ENCODE measurements at regions not wholly inside any gene's neighbourhood (a gene's known extent, or its start where the extent isn't known, plus 50 kb on each side); places are given as distances from the start of the nearest gene placed in this dataset.
"Not testable (repeated sequence)": the region's sequence is repeated elsewhere in the genome, so short reads cannot be mapped to it uniquely, and the experiment has no call there.

- ATAC-seq (no peak), DNase-seq (no peak)
- no peaks in the 10 kb centered on the region for H3K27me3 ChIP-seq (ENCODE audit: insufficient read depth in 3 of 3, low read length in 2 of 3)
- intact Hi-C loops (cut with DNase I) = no loop called here
- WGBS, 3 donors = 14 to 31% (median 20%) methylated on average over 2 of the region's 2 CpGs
- H3K9me3 ChIP-seq = peaks cover 3% of the 10 kb centered on the region
- TF ChIP-seq, protein P1, sequence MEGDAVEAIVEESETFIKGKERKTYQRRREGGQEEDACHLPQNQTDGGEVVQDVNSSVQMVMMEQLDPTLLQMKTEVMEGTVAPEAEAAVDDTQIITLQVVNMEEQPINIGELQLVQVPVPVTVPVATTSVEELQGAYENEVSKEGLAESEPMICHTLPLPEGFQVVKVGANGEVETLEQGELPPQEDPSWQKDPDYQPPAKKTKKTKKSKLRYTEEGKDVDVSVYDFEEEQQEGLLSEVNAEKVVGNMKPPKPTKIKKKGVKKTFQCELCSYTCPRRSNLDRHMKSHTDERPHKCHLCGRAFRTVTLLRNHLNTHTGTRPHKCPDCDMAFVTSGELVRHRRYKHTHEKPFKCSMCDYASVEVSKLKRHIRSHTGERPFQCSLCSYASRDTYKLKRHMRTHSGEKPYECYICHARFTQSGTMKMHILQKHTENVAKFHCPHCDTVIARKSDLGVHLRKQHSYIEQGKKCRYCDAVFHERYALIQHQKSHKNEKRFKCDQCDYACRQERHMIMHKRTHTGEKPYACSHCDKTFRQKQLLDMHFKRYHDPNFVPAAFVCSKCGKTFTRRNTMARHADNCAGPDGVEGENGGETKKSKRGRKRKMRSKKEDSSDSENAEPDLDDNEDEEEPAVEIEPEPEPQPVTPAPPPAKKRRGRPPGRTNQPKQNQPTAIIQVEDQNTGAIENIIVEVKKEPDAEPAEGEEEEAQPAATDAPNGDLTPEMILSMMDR (IDR thresholded peaks at IDR 0.05) = no peak
- H3K4me1 ChIP-seq = no peaks in the 10 kb centered on the region
- no peaks in the 10 kb centered on the region for H3K36me3 ChIP-seq (ENCODE audit: insufficient read depth in 1 of 2, low read depth in 1 of 2)
- H3K4me3 ChIP-seq = no peak overlapping the region
- no peak overlapping the region for H3K27ac ChIP-seq
Measured at GRCh38 chr20:24418731-24419130, 50.7 kb upstream of the SYNDIG1 start.

- H3K27me3 ChIP-seq (ENCODE audit: insufficient read depth in 3 of 3, low read length in 2 of 3) = no peaks in the 10 kb centered on the region
- H3K9me3 ChIP-seq = peaks cover 3% of the 10 kb centered on the region
- H3K4me1 ChIP-seq = no peaks in the 10 kb centered on the region
- no peak overlapping the region for H3K4me3 ChIP-seq
- H3K36me3 ChIP-seq (ENCODE audit: insufficient read depth in 1 of 2, low read depth in 1 of 2) = no peaks in the 10 kb centered on the region
- intact Hi-C loops (cut with DNase I) = no loop called here
- ATAC-seq = no peak
- TF ChIP-seq, protein P1 (IDR thresholded peaks at IDR 0.05) = no peak
- no peak overlapping the region for H3K27ac ChIP-seq
- 78 to 85% (median 83%) methylated on average over 11 of the region's 11 CpGs for WGBS, 3 donors
- DNase-seq = no peak
Measured at GRCh38 chr20:24417485-24417884, 51.9 kb upstream of the SYNDIG1 start.

GRCh38 chr20:24415444-24415843 is 54.0 kb upstream of the SYNDIG1 start:
- H3K4me1 ChIP-seq; ATAC-seq; H3K4me3 ChIP-seq; H3K27me3 ChIP-seq (ENCODE audit: insufficient read depth in 3 of 3, low read length in 2 of 3); H3K9me3 ChIP-seq; H3K27ac ChIP-seq; H3K36me3 ChIP-seq (ENCODE audit: insufficient read depth in 1 of 2, low read depth in 1 of 2); intact Hi-C loops (cut with DNase I); DNase-seq: not testable (repeated sequence)
- WGBS, 3 donors = 81 to 86% (median 84%) methylated on average over 7 of the region's 7 CpGs

GRCh38 chr20:24411834-24412216 is 57.6 kb upstream of the SYNDIG1 start:
- Histone ChIP-seq H3K36me3 (ENCODE audit: insufficient read depth in 1 of 2, low read depth in 1 of 2) (no peaks in the 10 kb centered on the region), H3K27ac (no peak overlapping the region), H3K9me3 (peaks cover 3% of the 10 kb centered on the region), H3K4me3 (no peak overlapping the region), H3K27me3 (ENCODE audit: insufficient read depth in 3 of 3, low read length in 2 of 3) (no peaks in the 10 kb centered on the region), H3K4me1 (no peaks in the 10 kb centered on the region)
- ATAC-seq (no peak), DNase-seq (no peak)
- WGBS, 3 donors = 90 to 92% (median 92%) methylated on average over 6 of the region's 6 CpGs
- TF ChIP-seq, protein P1 (IDR thresholded peaks at IDR 0.05) = no peak
- intact Hi-C loops (cut with DNase I) = no loop called here

- intact Hi-C loops (cut with DNase I) = no loop called here
- ATAC-seq = no peak
Measured at GRCh38 chr20:24411003-24411833, 58.2 kb upstream of the SYNDIG1 start.

More at GRCh38 chr20:24411003-24411833, 58.2 kb upstream of the SYNDIG1 start:
- WGBS, 3 donors = 50 to 62% (median 58%) methylated on average over 17 of the region's 17 CpGs
- H3K9me3 ChIP-seq = peaks cover 2% of the 10 kb centered on the region
- TF ChIP-seq, protein P1 (IDR thresholded peaks at IDR 0.05) = no peak
- no peak for DNase-seq
- no peak overlapping the region for H3K4me3 ChIP-seq
- H3K36me3 ChIP-seq (ENCODE audit: insufficient read depth in 1 of 2, low read depth in 1 of 2) = no peaks in the 10 kb centered on the region
- no peaks in the 10 kb centered on the region for H3K27me3 ChIP-seq (ENCODE audit: insufficient read depth in 3 of 3, low read length in 2 of 3)
- H3K4me1 ChIP-seq = no peaks in the 10 kb centered on the region
- no peak overlapping the region for H3K27ac ChIP-seq
